Prostate gland (tissue), 2 donors: ENCODE measurements at regions not wholly inside any gene's neighbourhood (a gene's known extent, or its start where the extent isn't known, plus 50 kb on each side); places are given as distances from the start of the nearest gene placed in this dataset.

Experiments
- DNase-seq: peaks from one replicate; pipeline ENCODE4 v3.0.0-alpha.2; 2019; ENCODE audit warnings: low spot score
- H3K27ac ChIP-seq, 2 donors: fragments of 200-600 bp; sonication (generic); 2 replicates each; pipeline ENCODE4 v1.5.1; 2017 to 2019
- H3K27me3 ChIP-seq: fragments of 200-600 bp; sonication (generic); replicated peaks from 2 replicates; pipeline ENCODE4 v1.5.1; 2019; ENCODE audit not compliant: insufficient read depth
- H3K36me3 ChIP-seq, 2 donors: fragments of 200-600 bp; sonication (generic); 1 replicate in 1 of 2; 2 replicates in 1 of 2; pipeline versions ENCODE4 v1.5.1 to v1.8.1; 2017 to 2019
- H3K4me1 ChIP-seq: fragments of 200-600 bp; sonication (generic); replicated peaks from 2 replicates; pipeline ENCODE4 v1.5.1; 2019
- H3K4me3 ChIP-seq, 2 donors: fragments of 200-600 bp; sonication (generic); 2 replicates each; pipeline ENCODE4 v1.5.1; 2017 to 2019
- H3K9me3 ChIP-seq: fragments of 200-600 bp; sonication (generic); 2 replicates; pipeline ENCODE4 v1.5.1; 2017
- POLR2A ChIP-seq: fragments of 450-650 bp; IDR thresholded peaks from one replicate; pipeline ENCODE4 v1.6.1; 2016; ENCODE audit warnings: antibody characterized with exemption, mild to moderate bottlenecking
- POLR2AphosphoS5 ChIP-seq: sonication (generic); formaldehyde crosslinking; IDR thresholded peaks from one replicate; pipeline ENCODE4 v1.6.1; 2017; ENCODE audit warnings: antibody characterized with exemption
- WGBS: methylation state at CpG from one replicate; pipeline ENCODE4 v1.1.5; 2018; 5-methylcytosine and 5-hydroxymethylcytosine counted together
- intact Hi-C: fragments of 100-400 bp; cut with DNase I; formaldehyde crosslinking; loops from one replicate; pipeline ENCODE4 v1.14.2; 2022
- TF ChIP-seq, protein P1 (sequence below), 4 experiments: fragments of 200-600 bp in 2 of 4; fragments of 450-650 bp in 2 of 4; sonication (generic) in 2 of 4; IDR thresholded peaks; 1 replicate in 3 of 4; 2 replicates in 1 of 4; pipeline ENCODE4 v1.5.1; 2016 to 2019; ENCODE audit warnings: antibody characterized with exemption in 4 of 4, mild to moderate bottlenecking in 2 of 4, moderate library complexity in 2 of 4

- 99% methylated on average over 2 of the region's 2 CpGs for WGBS
- Histone ChIP-seq H3K36me3 (no peaks in the 10 kb centered on the region), H3K4me1 (no peaks in the 10 kb centered on the region), H3K4me3 (no peak overlapping the region), H3K9me3 (no peaks in the 10 kb centered on the region), H3K27ac (no peak overlapping the region), H3K27me3 (no peaks in the 10 kb centered on the region)
- TF ChIP-seq, protein P1, sequence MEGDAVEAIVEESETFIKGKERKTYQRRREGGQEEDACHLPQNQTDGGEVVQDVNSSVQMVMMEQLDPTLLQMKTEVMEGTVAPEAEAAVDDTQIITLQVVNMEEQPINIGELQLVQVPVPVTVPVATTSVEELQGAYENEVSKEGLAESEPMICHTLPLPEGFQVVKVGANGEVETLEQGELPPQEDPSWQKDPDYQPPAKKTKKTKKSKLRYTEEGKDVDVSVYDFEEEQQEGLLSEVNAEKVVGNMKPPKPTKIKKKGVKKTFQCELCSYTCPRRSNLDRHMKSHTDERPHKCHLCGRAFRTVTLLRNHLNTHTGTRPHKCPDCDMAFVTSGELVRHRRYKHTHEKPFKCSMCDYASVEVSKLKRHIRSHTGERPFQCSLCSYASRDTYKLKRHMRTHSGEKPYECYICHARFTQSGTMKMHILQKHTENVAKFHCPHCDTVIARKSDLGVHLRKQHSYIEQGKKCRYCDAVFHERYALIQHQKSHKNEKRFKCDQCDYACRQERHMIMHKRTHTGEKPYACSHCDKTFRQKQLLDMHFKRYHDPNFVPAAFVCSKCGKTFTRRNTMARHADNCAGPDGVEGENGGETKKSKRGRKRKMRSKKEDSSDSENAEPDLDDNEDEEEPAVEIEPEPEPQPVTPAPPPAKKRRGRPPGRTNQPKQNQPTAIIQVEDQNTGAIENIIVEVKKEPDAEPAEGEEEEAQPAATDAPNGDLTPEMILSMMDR (IDR thresholded peaks at IDR 0.05), result no peak
- TF ChIP-seq POLR2AphosphoS5, result no peak
- no peak for TF ChIP-seq POLR2A
- intact Hi-C loops, result loop anchor here (10.0 kb wide), 1 partner anchor 72 kb away; no protein-coding TSS in a partner anchor
- no peak for DNase-seq
These were observed 497.7 kb upstream of the THBS1 start for GRCh38 chr15:39083213-39083612.

- intact Hi-C loops, result loop anchor here (10.0 kb wide), 1 partner anchor 70 kb away; no protein-coding TSS in a partner anchor
- TF ChIP-seq, protein P1 (IDR thresholded peaks at IDR 0.05), result no peak
- TF ChIP-seq POLR2AphosphoS5, result no peak
- TF ChIP-seq POLR2A, result no peak
- no peaks in the 10 kb centered on the region for H3K9me3 ChIP-seq
- H3K27me3 ChIP-seq, result no peaks in the 10 kb centered on the region
- no peak for DNase-seq
- H3K4me3 ChIP-seq, result no peak overlapping the region
- 53% methylated on average over 12 of the region's 12 CpGs for WGBS
- peak overlapping the region in 1 of 2 donors; percentile 6 for H3K27ac ChIP-seq
- no peaks in the 10 kb centered on the region for H3K36me3 ChIP-seq
- no peaks in the 10 kb centered on the region for H3K4me1 ChIP-seq
These were observed 496.0 kb upstream of the THBS1 start for GRCh38 chr15:39084674-39085530.

DNA sequence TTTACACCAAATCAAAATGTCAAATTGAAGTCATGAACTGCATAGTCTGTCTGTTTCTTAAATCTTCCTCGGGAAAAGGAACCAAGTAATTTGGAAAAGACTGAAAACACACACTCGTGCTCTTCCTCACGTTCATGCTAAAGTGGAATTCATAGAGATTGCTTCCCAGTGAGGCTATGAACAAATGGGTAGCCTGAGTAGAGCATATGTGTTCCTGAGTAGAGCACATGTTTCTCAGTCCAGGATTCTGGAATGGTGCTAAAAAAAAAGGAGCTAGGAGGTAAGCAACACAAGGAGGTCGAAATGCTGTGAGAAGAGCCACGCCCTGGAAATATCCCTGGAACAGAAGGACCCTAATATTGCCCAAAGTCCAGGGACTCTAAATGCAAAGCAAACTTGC is 494.2 kb upstream of the THBS1 start:
- no peak overlapping the region for H3K27ac ChIP-seq
- TF ChIP-seq, protein P1 (IDR thresholded peaks at IDR 0.05), result no peak
- no peak for TF ChIP-seq POLR2A
- TF ChIP-seq POLR2AphosphoS5, result no peak
- 85% methylated on average over 5 of the region's 5 CpGs for WGBS
- no peaks in the 10 kb centered on the region for H3K36me3 ChIP-seq
- H3K27me3 ChIP-seq, result no peaks in the 10 kb centered on the region
- no peak overlapping the region for H3K4me3 ChIP-seq
- intact Hi-C loops, result loop anchor here (10.0 kb wide), 1 partner anchor 68 kb away; no protein-coding TSS in a partner anchor
- DNase-seq, result no peak
- no peaks in the 10 kb centered on the region for H3K9me3 ChIP-seq
- no peaks in the 10 kb centered on the region for H3K4me1 ChIP-seq

DNA sequence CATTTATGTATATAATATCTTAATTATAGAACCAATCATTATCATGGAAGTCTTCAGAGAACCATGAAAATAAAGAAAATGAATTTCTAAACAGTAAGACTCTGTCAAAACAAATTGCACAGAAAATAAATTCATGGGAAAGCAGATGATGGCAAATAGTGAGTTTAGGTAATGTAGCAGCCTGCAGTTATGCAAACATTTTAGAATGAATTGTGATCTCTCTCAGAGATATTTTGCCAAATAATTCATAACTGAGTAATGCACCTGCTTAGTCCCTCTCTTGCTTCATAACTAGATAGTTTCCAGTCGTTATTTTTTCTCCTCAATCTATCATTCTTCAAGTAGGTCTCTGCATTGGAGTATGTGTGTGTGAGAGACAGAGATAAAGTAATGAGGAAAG is 492.7 kb upstream of the THBS1 start:
- H3K4me3 ChIP-seq, result no peak overlapping the region
- TF ChIP-seq POLR2AphosphoS5 (no peak), POLR2A (no peak)
- TF ChIP-seq, protein P1 (IDR thresholded peaks at IDR 0.05), result no peak

DNA sequence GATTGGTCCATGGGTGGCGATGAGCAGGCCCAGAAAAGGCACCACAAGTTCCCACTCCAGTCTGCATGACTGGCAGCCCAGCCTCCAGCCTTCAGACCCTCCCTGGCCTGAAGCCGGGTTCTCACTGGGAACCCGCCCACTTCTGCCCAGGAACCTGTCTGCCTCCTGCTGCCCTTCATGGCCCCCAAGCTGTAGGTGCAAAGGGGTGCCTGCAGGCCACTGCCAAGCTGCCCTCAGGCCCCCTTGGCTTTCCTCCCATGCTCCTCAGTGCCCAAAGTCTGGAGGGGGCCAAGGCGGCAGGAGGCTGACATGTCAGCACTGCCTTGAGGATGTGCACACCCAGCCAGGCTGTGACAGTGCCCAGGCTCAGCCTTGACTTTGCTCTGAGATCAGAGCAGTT is 488.5 kb upstream of the THBS1 start:
- WGBS, result 95% methylated on average over 4 of the region's 4 CpGs
- no peaks in the 10 kb centered on the region for H3K9me3 ChIP-seq
- intact Hi-C loops, result no loop called here
- no peaks in the 10 kb centered on the region for H3K36me3 ChIP-seq
- no peaks in the 10 kb centered on the region for H3K27me3 ChIP-seq
- H3K27ac ChIP-seq, result no peak overlapping the region
- TF ChIP-seq POLR2AphosphoS5 (no peak), POLR2A (no peak)
- TF ChIP-seq, protein P1 (IDR thresholded peaks at IDR 0.05), result no peak
- H3K4me1 ChIP-seq, result no peaks in the 10 kb centered on the region
- DNase-seq, result no peak
- no peak overlapping the region for H3K4me3 ChIP-seq

More for the DNA sequence above, 492.7 kb upstream of the THBS1 start:
- intact Hi-C loops, result loop anchor here (10.0 kb wide), 1 partner anchor 67 kb away; no protein-coding TSS in a partner anchor
- DNase-seq, result no peak
- H3K36me3 ChIP-seq, result no peaks in the 10 kb centered on the region
- no peak overlapping the region for H3K27ac ChIP-seq
- WGBS, result 73% methylated on average over 1 of the region's 1 CpG
- no peaks in the 10 kb centered on the region for H3K9me3 ChIP-seq
- H3K4me1 ChIP-seq, result no peaks in the 10 kb centered on the region
- H3K27me3 ChIP-seq, result no peaks in the 10 kb centered on the region
